SHP77 (cell line): ENCODE measurements at regions not wholly inside any gene's neighbourhood (a gene's known extent, or its start where the extent isn't known, plus 50 kb on each side); places are given as distances from the start of the nearest gene placed in this dataset.
"Not testable (repeated sequence)": the region's sequence is repeated elsewhere in the genome, so short reads cannot be mapped to it uniquely, and the experiment has no call there.

ENCODE experiments used
- DNase-seq, 2 experiments: peaks; one replicate each; lab custom pipeline; 2025; lab: John Stamatoyannopoulos, UW

DNA sequence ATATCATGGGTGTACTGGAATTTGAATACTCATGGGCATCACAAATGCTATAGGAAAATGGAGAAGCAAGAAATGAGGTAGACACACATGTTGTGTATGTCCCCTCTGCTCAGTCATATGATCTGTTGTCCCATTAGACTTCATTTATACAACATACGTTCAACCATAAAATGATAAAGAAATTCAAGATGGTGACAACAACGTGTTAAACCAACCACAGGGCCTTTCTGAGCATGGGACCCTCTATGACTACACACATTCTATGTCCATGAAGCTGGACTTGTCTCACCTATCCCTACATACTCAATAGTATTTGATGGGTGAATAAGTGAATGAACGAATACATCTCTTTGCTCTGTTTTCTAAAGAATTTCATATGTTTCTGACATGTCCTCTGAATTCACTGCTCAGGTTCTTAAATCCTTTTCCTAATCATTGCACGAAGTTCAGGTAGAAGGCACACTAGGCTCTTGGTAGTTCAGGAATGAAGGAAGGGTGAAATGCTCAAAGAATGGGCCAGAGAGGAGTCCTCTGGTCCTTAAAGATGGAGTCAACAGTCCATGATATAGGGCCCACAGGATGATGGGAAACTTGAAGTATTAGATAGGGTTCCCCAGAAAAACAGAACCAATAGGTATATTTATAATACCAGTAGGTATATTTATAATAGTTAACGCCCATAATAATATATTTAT is 105.7 kb upstream of the PPM1H start:
- no peak for DNase-seq

DNA sequence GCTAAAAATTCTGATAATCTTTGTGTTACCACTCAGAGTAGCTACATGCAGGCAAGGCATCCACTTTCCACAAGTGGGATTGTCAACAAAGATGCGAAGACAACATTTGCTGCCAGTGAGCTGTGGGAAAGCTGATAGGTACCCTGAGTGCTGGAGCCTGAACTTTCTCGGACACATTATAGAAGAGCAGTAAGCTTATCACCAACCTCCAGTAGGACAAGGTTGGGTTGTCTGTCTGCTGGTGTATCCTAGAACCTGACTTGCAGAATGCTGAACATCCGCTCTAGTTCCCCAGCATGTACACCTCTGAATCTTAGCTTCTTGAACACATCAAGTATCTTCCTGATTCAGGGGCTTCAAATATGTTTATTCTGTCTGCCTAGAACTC is 103.8 kb upstream of the PPM1H start:
- no peak for DNase-seq

DNA sequence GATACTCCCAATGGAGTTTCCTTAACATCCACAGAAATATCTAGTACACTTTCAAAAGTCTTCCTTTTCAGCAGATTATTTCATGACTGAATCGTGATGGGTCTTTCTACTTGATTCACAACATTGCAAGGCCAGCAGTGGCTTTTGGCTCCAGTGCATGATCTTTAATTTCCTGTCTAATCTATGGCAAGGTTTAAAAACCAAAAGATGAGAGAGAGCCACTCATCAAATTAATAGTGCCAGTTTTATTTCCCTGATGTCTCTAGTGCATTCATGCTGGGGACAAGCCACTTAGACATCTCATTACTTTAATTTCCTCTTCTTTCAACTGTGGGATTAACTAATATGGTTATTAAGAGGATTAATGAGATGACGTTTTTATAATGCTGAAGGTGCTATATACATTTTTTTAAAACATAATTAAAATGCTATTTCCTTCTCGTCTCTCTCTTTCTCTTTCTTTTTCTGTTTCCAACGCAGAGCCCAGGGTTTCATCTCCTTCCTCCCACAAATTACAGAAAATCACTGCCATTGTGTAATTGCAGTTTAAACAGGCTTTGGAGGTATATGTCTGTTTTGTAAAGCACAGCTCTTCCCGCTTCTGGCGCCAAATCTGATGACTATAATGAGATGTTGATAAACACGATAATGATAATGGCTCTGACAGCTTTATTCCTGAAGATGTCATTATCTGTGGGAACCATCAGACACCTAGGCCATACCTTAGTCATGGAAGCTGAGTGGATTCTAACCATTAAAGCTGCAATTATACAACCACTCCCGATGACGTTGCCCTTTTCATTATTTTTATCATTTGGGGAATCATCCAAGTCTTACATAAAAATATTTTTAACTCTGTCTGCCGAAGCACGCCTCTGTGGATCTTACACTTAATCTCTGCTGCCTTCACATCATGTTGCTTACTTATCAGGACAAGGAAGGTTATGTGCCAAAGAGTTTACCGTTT is 103.1 kb upstream of the PPM1H start:
- no peak for DNase-seq

DNA sequence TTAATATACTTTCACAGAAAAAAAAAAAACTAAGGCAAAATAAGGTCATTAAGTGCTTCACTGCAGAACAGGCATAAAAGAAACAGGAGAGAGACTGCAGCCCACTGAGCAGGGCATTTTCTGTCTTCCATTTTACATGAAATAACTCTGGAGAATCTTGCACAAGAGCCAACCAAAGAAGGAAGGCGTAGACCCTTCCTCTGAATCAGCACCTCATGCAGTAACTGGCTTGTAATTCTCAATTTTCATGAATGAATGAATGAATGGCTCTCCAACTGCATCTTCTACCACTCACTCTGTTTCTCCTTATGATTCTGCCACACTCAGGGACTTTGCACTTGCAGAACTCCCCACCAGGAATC is 102.0 kb upstream of the PPM1H start:
- DNase-seq = no peak

DNA sequence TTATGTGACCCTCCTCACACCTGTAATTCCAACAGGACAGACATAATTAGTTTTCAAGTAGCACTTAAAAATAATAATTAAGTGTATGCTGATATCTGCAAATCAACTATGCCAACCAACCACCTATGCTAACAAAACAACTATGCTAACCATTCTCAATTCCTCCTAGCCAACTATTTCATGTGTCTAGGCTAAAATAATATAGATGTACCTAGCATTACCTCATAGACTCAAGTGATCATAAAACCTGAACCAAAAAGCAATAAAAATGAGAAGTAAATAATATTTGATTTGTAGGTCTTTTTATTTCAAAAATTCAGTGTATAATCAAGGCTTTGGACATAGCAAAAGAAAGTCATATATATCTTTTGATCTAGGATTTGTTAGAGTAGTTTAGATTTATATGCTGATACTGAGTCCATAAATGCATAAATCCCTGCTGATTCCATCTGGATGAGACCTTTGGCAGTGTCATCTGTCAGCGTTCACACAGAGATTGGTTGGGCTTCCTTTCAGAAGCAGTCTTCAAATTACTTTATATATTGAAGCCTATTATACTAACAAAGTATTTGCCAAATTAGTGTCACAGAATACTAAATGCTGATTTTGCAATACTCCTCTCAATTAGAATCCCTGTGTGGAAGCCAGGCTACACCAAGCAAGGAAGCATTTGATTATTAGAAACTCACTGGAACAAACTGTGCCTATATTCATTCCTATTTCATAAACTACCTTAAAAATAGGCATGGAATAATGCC is 101.4 kb upstream of the PPM1H start:
- no peak for DNase-seq

DNA sequence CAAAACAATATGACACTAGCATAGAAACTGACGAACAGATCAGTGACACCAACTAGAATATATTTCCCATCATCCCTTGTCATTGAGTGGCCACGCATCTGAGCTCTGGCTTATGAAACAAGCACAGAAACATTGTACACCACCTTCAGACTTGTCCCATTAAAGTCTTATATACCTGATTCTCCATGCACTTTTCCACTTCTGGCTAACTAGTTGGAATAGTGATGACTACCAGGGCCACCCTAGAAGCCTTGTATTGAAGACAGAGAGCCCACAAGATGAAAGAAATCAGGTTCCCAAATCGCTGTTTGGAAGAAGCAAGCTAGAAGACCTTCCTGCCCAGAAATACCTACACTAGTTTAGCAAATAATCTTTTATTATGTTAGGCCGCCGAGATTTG is 99.7 kb upstream of the PPM1H start:
- DNase-seq = no peak

DNA sequence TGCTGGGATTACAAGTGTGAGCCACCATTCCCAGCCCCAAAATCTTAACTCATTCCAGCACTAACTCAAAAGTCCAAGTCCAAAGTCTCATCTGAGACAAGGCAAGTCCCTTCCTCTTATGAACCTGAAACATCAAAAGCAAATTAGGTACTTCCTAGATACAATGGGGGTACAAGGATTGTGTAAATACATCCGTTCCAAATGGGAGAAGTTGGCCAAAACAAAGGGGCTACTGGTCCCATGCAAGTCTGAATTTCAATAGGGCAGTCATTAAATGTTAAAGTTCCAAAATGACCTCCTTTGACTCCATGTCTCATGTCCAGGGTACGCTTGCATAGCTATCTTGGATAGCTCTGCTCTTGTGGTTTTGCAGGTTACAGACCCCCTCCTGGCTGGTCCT is 94.7 kb upstream of the PPM1H start:
- no peak for DNase-seq

DNA sequence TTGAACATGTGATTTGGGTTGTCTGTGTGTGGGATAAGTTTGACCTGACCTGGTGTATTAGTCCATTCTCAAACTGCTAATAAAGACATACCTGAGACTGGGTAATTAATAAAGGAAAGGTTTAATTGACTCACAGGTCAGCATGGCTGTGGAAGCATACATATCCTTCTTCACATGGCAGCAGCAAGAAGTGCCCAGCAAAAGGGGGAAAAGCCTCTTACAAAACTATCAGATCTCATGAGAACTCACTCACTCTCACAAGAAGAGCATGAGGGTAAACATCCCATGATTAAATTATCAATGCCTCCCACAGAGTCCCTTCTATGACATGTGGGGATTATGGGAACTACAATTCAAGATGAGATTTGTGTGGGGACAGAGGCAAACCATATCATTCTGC is 94.0 kb upstream of the PPM1H start:
- no peak for DNase-seq

DNA sequence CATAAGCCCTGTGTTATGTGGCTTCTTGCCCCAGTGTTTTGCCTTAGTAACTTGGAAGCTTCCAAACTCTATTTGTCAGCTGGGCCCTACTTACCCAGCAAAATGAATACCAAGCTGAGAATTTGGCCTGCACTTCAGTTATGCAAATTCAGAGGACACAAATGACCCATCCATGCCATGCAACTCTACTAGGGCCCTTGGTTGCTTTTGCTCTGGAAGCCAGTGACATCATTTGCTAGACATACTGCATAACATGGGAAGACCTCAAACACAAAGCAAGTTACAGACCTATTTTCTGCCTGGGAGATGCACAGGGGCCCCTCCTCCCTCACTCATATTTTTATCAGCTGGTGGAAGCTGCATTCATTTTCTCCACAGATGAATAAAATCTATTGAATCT is 90.2 kb upstream of the PPM1H start:
- DNase-seq = no peak

DNA sequence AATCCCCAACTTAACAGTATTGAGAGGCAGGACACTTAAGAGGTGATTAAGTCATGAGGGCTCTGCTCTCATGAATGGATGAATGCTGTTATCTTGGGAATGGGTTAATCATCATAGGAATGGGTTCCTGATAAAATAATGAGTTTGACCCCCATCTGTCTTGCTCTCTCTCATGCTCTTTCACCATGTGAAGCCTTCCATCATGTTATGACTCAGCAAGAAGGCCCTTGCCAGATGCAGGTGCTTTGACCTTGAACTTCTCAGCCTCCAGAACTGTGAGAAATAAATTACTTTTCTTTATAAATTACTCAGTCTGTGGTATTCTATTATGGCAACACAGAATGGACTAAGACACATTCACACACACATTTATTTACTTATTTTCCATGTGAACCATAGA is 89.0 kb upstream of the PPM1H start:
- DNase-seq = no peak

DNA sequence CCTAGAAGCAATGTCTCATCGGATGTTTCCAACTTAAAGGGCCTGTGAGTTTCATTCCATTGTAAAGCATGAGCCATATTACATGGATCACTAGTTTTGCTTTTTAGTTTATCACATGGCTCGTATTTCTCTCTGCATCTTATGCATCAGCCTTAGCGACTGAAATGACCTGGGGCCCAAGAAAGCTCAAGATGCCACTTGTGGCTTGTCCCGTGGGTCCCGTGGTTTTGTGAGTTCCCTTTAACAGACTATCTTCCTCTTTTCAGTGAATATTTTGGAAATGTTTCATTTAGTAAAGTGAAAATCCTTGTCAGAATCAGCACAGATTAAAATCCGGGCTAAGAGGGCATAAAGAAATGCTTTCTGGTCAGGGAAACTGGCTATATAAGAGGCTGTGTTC is 86.2 kb upstream of the PPM1H start:
- no peak for DNase-seq

DNA sequence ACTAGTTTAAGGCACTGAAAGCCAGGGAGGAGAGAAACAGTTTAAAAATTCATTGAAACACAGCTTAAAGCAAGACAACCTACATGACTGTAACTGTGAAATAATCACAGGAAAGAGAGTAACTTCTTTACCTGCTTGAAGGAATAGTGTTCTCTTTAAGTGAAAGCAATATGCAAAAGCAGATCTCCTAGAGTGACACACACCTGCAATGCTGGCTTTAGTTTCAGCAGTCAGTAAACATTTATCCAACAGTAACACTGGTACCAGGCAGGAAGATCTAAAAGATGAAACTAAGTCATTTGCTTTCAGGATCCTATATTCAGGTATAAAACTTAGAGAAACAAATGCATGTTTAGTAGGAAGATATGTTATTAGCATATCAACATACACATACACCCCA is 85.3 kb upstream of the PPM1H start:
- no peak for DNase-seq

DNA sequence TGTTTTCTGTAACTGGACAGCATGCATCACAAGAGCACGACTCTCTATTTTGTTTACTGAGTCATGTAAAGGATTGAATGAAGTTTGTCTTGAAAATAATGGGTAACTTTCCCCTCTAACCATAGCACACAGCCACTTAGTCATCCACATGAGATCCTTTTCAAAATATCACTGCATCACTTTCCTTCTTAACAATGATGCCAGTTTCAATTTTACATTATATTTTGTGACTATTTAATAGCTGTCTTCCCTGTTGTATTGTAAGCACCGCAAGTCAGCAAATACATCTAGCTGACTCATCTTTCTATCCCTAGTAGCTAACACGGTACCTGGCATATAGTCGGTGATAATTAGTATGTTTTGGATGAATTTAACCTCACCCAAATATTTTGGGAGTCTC is 83.3 kb upstream of the PPM1H start:
- no peak for DNase-seq

DNA sequence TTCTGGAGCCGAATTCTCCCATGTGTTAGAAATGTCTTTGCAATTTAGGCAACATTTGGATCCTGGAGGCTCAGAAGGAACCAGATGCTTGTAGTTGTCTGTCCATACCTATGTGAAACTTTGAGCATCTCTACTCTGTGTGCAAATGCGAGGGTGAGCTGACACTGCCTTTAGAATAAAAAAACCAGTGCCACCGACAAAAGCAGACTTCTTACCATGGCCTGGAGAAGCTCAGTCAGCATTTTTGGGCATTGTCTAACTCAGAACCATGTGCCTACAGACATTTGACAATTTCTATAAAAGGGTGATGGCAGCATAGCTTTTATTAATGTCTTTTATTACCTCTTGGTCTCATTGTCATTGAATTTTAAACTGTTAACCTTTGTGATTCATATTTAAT is 78.4 kb upstream of the PPM1H start:
- no peak for DNase-seq

DNA sequence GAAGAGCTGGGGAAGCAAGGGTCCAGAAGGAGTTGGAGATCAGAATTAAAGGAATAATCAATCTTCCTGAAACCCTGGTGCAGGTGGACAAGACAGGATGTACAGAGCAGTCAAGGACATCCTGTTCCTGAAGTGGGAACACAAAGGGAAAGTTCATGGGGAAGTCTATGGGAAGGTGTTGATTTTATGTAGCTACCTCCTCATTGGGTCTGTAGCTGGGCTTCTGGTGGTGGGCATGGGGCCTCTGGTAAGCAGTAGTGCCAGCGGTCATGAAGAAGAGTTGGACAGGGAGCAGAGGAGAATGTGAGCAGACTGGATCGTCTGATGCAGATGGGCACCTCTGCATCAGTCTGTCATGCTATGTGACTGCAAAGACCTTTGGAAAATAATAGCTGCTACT is 75.7 kb upstream of the PPM1H start:
- no peak for DNase-seq

DNA sequence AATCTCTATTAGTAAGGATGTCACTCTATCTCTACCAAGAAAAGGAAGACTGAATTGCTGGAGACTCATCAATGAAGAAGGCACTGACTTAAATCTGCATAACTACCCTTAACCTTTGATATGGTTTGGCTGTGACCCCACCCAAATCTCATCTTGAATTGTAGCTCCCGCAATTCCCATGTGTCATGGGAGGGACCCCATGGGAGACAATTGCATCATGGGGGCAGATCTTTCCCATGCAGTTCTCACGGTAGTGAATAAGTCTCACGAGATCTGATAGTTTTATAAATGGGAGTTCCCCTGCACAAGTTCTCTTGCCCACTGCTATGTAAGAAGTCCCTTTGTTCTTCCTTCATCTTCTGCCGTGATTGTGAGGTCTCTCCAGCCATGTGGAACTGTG is 73.4 kb upstream of the PPM1H start:
- DNase-seq = no peak

DNA sequence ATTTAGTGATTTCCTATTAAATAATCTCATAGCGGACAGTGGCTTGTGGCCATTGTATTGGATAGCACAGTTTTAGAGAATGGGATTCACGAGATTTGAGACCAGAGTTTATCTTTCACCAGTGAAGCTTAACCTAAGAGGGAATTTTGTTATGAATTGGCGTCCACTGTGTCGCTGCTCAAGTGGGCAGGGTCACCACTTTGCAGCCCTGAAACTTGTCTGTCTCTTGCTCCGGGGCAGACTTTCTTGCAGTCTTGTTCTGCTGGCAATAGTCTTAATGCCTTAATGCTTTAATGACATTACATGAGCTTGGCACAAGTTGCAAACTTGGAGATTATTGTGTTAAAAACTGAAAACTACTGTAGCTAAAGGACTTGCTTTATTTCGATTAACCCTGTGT is 72.8 kb upstream of the PPM1H start:
- no peak for DNase-seq

DNA sequence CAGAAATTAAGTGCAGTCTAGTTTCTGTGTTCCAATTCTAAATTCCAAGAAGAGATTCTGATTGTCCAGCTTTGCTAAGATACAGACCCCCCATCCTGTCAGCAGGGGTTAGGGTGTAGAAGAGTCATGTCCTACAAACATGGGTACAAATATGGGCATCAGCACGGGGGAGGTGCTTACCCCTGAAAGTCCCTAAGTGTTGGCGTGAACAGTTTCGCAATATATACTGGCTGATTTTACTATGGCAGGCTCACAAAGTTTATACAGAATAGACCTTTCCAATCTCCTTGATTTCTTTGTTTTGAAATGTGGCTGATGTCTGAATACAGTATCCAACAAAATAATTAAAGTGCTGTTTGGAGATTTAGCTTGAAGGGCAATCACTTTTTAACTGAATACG is 71.6 kb upstream of the PPM1H start:
- DNase-seq = no peak

DNA sequence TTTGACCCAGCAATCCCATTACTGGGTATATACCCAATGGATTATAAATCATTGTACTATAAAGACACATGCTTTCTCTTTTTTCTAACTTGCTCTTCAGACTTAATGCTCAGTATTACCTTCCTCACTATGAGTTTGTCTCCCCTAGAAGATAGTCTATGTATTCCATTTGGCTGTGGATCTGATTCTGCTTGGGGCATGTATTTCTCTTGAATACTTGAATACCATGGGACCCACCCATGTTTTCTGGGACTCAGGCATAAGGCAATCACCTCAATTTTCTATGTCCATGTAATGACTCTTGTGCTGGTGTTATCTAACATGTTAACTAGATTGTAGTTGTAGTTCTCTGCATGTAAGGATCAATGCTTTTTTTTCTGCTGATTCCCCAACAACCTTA is 70.4 kb upstream of the PPM1H start:
- DNase-seq = no peak

DNA sequence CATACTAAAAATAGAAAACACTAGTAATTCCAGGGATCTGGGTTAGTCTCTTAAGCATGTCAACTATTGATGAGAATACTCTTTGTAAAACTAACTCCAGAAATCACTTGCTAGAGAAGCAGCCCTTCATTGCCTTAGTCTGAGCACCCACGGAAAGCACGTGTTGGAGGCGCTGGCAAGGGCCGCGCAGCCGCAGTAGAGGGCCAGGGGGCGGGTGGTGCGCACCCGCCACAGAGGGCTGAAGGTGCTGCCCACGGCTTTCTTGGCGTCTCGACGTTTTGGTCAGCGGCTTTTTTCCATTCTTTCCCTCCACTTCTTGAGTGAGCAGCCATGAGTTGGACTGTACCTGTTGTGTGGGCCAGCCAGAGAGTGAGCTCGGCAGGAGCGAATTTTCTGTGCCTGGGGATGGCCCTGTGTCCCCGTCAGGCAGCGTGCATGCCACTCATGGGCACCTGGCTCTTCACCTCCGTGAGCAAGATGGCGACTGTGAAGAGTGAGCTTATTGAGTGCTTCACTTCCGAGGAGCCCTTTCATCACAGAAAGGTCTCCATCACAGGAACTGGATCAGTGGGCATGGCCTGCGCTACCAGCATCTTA is 68.4 kb upstream of the PPM1H start:
- DNase-seq = no peak

DNA sequence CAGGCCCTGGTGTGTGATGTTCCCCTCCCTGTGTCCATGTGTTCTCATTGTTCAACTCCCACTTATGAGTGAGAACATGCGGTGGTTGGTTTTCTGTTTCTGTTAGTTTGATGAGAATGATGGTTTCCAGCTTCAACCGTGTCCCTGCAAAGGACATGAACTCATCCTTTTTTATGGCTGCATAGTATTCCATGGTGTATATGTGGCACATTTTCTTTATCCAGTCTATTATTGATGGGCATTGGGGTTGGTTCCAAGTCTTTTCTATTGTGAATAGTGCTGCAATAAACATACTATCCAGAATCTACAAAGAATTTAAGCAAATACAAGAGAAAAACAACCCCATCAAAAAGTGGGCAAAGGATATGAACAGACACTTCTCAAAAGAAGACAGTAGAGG is 67.1 kb upstream of the PPM1H start:
- DNase-seq = not testable (repeated sequence)

DNA sequence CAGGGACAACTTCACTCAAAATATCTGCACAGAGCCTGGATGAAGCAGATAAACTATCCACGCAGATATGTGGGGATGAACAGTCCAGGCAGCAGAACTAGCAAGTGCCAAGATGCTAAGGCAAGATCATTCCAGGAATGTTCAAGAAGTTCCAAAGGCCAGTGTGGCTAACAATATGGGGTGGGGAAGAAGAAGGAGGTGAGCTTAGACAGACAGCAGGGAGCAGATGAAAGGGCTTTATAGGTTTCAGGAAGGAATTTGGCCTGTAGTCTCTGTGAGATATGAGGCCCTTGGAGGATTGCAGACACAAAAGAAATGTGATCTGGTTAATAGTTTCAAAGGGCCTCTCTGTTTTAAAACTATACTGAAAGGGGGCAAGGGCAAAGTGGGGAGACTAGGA is 63.5 kb upstream of the PPM1H start:
- DNase-seq = no peak

DNA sequence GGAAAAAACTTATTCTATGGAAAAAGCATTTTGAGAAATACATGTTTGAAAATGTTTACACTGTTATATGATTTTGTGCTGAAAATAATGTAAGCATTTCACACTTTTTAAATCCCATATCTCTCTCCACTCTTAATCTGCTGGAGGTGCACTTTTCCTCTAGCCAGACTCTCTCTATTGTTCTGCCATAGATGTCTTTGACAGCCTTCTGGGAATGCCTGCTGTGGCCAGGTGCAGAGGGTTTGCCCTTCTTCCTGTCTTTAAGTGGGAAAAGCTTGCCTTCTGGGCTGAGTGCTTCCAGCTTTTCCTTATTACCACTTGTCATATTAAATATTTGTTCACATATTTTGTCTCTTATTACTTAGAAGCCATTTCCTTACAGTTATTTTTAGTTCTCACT is 60.1 kb upstream of the PPM1H start:
- DNase-seq = no peak
